ENCODE measurements at regions not wholly inside any gene's neighbourhood (a gene's known extent, or its start where the extent isn't known, plus 50 kb on each side); places are given as distances from the start of the nearest gene placed in this dataset.

DNA sequence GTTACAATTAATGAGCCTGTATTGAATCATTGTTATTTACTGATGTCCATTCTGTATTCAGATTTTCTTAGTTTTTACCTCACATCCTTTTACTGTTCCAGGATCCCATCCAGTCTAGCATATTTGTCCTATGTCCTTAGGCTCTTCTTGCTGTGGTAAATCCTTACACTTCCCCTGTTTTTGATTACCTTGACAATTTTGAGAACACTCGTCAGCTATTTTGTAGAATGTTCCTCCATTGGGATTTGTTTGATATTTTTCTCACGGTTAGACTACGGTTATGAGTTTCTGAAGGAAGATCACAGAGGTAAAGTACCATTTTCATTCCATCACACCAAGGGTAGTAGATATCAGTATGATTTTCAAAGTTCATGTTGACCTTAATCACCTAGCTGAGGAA is 202.3 kb downstream of the AKAIN1 start:
- Mint-ChIP-seq H3K36me3 (no peaks in the 10 kb centered on the region), H3K4me1 (no peaks in the 10 kb centered on the region), H3K27me3 (ENCODE audit: low read depth in 2 of 2) (no peaks in the 10 kb centered on the region), H3K9me3 (peaks cover 3 to 9% of the 10 kb centered on the region in 2 donors), H3K27ac (no peak overlapping the region), H3K4me3 (no peak overlapping the region)
- DNase-seq = no peak
- Histone ChIP-seq H3K4me1 (ENCODE audit: control insufficient read depth, insufficient read depth, low read length) (no peaks in the 10 kb centered on the region), H3K9me3 (ENCODE audit: control insufficient read depth, insufficient read depth, low read length) (peaks cover 5% of the 10 kb centered on the region), H3K36me3 (ENCODE audit: control insufficient read depth, insufficient read depth, low read length) (no peaks in the 10 kb centered on the region), H3K4me3 (ENCODE audit: low read length) (no peak overlapping the region), H3K27me3 (ENCODE audit: control insufficient read depth, insufficient read depth, low read length) (no peaks in the 10 kb centered on the region), H3K27ac (ENCODE audit: low read length) (no peak overlapping the region)
- no peak for ATAC-seq
- intact Hi-C loops (cut with micrococcal nuclease) = no loop called here
- TF ChIP-seq, protein P1, sequence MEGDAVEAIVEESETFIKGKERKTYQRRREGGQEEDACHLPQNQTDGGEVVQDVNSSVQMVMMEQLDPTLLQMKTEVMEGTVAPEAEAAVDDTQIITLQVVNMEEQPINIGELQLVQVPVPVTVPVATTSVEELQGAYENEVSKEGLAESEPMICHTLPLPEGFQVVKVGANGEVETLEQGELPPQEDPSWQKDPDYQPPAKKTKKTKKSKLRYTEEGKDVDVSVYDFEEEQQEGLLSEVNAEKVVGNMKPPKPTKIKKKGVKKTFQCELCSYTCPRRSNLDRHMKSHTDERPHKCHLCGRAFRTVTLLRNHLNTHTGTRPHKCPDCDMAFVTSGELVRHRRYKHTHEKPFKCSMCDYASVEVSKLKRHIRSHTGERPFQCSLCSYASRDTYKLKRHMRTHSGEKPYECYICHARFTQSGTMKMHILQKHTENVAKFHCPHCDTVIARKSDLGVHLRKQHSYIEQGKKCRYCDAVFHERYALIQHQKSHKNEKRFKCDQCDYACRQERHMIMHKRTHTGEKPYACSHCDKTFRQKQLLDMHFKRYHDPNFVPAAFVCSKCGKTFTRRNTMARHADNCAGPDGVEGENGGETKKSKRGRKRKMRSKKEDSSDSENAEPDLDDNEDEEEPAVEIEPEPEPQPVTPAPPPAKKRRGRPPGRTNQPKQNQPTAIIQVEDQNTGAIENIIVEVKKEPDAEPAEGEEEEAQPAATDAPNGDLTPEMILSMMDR (IDR thresholded peaks at IDR 0.05) = no peak
- WGBS (ENCODE audit: insufficient coverage) = 89% methylated on average over 3 of the region's 3 CpGs

DNA sequence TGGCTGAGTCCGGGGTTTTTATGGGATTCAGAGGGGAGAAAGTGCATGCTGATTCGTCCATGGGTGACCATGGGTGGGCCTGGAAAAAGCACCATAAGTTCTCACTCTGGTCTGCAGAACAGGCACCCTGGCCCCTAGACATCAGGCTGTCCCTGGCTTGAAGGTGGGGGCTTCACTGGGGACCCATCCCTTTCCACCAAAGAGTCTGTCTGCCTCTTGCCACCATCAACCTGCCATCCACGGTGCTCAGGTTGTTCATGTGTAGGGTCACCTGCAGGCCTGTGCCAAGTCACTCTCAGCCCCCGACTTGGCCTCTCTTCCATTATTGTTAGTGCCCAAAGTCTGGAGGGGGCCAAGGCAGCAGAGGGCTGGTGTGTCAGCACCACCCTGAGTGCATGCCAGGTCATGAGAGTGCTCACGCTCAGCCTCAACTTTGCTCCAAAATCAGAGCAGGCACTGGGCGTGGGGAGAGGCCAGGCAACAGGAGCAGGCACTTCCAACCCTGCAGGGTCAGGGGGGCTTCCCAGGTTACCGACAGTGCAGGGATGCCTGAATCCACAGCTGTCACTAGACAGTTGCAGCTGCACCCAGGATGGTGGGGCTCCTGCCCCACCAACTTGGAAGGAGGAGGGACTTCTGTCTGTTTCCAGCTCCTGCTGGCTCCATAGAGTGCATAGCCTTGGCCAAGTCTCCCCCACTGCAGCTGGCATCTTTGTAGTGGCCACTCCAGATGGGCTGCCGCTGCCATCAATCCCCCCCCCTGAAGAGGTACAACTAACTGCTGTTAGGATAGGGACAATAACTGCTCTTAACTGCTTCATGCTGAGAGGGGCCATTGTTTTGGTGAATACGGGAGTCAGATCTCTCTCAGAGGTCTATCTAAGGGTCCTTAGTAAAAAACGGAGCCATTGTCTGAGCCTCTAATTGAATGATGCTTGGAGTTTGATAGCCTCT is 209.3 kb downstream of the AKAIN1 start:
- Histone ChIP-seq H3K27ac (ENCODE audit: low read length) (no peak overlapping the region), H3K4me1 (ENCODE audit: control insufficient read depth, insufficient read depth, low read length) (no peaks in the 10 kb centered on the region), H3K9me3 (ENCODE audit: control insufficient read depth, insufficient read depth, low read length) (peaks cover 15% of the 10 kb centered on the region), H3K36me3 (ENCODE audit: control insufficient read depth, insufficient read depth, low read length) (no peaks in the 10 kb centered on the region), H3K4me3 (ENCODE audit: low read length) (no peak overlapping the region), H3K27me3 (ENCODE audit: control insufficient read depth, insufficient read depth, low read length) (no peaks in the 10 kb centered on the region)
- Mint-ChIP-seq H3K27me3 (ENCODE audit: low read depth in 2 of 2) (no peaks in the 10 kb centered on the region), H3K27ac (no peak overlapping the region), H3K4me3 (no peak overlapping the region), H3K4me1 (no peaks in the 10 kb centered on the region), H3K36me3 (no peaks in the 10 kb centered on the region), H3K9me3 (peaks cover 14 to 20% of the 10 kb centered on the region in 2 donors)
- ATAC-seq (no peak), DNase-seq (no peak)
- intact Hi-C loops (cut with micrococcal nuclease) = no loop called here
- TF ChIP-seq, protein P1 (IDR thresholded peaks at IDR 0.05) = no peak
- WGBS (ENCODE audit: insufficient coverage) = 85% methylated on average over 10 of the region's 10 CpGs

DNA sequence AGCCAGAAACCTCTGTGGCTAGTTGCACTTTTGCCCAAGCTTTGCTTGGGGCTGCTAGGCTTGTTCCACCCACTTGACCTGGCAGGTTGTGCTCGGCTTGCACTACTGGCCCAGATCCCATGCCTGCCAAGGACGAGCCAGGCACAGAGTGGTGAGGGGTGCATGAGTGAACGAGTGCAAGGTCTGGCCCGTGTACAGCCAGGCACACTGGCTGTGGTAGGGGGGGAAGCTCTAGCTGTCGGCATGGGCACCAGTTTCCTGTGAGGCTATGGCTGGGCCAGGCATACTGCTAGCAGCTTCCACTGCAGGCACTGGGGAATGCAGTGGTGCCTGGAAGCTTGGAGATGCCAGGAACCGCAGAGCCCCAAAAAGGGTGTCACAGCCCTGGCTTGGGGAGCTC is 210.4 kb downstream of the AKAIN1 start:
- intact Hi-C loops (cut with micrococcal nuclease) = no loop called here
- TF ChIP-seq, protein P1 (IDR thresholded peaks at IDR 0.05) = no peak
- ATAC-seq (no peak), DNase-seq (no peak)
- WGBS (ENCODE audit: insufficient coverage) = 77% methylated on average over 6 of the region's 6 CpGs
- H3K4me1 ChIP-seq (ENCODE audit: control insufficient read depth, insufficient read depth, low read length) = no peaks in the 10 kb centered on the region
- no peak overlapping the region for H3K4me3 ChIP-seq (ENCODE audit: low read length)
- Mint-ChIP-seq H3K4me1 (no peaks in the 10 kb centered on the region), H3K9me3 (peaks cover 14 to 20% of the 10 kb centered on the region in 2 donors), H3K27me3 (ENCODE audit: low read depth in 2 of 2) (no peaks in the 10 kb centered on the region), H3K4me3 (no peak overlapping the region), H3K36me3 (no peaks in the 10 kb centered on the region), H3K27ac (no peak overlapping the region)
- no peaks in the 10 kb centered on the region for H3K36me3 ChIP-seq (ENCODE audit: control insufficient read depth, insufficient read depth, low read length)
- no peaks in the 10 kb centered on the region for H3K27me3 ChIP-seq (ENCODE audit: control insufficient read depth, insufficient read depth, low read length)
- no peak overlapping the region for H3K27ac ChIP-seq (ENCODE audit: low read length)
- peaks cover 10% of the 10 kb centered on the region for H3K9me3 ChIP-seq (ENCODE audit: control insufficient read depth, insufficient read depth, low read length)

DNA sequence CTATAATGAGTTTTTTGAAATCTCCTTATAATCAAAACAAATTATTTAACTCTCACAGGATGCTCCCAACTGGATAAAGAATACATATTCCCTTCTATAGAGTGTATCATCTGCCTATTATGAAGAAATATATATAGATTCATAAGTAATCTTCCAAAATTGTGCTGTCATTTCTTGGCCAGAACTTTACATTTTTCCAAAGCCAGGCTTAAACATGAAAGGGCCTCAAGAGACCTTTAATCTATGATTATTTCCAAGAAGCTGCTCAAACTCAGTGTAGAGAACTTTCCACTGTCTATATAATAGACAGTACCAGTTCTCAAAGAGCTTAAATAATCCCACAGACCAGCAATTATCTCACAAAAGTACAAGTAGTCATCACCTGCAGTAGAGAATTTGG is 211.0 kb downstream of the AKAIN1 start:
- Mint-ChIP-seq H3K4me3 (no peak overlapping the region), H3K27ac (no peak overlapping the region), H3K9me3 (peaks cover 14 to 24% of the 10 kb centered on the region in 2 donors), H3K36me3 (no peaks in the 10 kb centered on the region), H3K4me1 (no peaks in the 10 kb centered on the region), H3K27me3 (ENCODE audit: low read depth in 2 of 2) (no peaks in the 10 kb centered on the region)
- no peak for ATAC-seq
- TF ChIP-seq, protein P1 (IDR thresholded peaks at IDR 0.05) = no peak
- no peak for DNase-seq
- H3K27ac ChIP-seq (ENCODE audit: low read length) = no peak overlapping the region
- intact Hi-C loops (cut with micrococcal nuclease) = no loop called here
- H3K9me3 ChIP-seq (ENCODE audit: control insufficient read depth, insufficient read depth, low read length) = peaks cover 10% of the 10 kb centered on the region
- H3K27me3 ChIP-seq (ENCODE audit: control insufficient read depth, insufficient read depth, low read length) = no peaks in the 10 kb centered on the region
- no peaks in the 10 kb centered on the region for H3K36me3 ChIP-seq (ENCODE audit: control insufficient read depth, insufficient read depth, low read length)
- H3K4me3 ChIP-seq (ENCODE audit: low read length) = no peak overlapping the region
- H3K4me1 ChIP-seq (ENCODE audit: control insufficient read depth, insufficient read depth, low read length) = no peaks in the 10 kb centered on the region

All from natural killer cell (primary cell).